WTC11 (cell line): ENCODE measurements at regions not wholly inside any gene's neighbourhood (a gene's known extent, or its start where the extent isn't known, plus 50 kb on each side); places are given as distances from the start of the nearest gene placed in this dataset.

Experiments used
- ATAC-seq: fragments of 200-7000 bp; cut with Tn5 transposase; 2 replicates; pipeline ENCODE4 v1.10.0; 2021; ENCODE audit warnings: mild to moderate bottlenecking, moderate library complexity
- CTCF ChIA-PET: fragments of 300-600 bp; sonication (Branson Sonifier 250); formaldehyde crosslinking; loops from one replicate; lab custom pipeline; 2021; ENCODE audit warnings: antibody characterized with exemption; lab: Charles Lee
- POLR2A ChIA-PET: fragments of 350-600 bp; sonication (Branson Sonifier 250); formaldehyde crosslinking; loops from one replicate; lab custom pipeline; 2021; ENCODE audit warnings: antibody characterized with exemption; lab: Charles Lee
- DNase-seq: peaks from one replicate; pipeline ENCODE4 v3.0.0; 2021; ENCODE audit warnings: low spot score
- H3K27ac Mint-ChIP-seq: 2 replicates; pipeline ENCODE4 v1.8.0; 2021; ENCODE audit warnings: mixed read lengths
- H3K27me3 Mint-ChIP-seq: 2 replicates; pipeline ENCODE4 v1.8.0; 2021; ENCODE audit warnings: low read depth, mild to moderate bottlenecking, moderate library complexity, mixed read lengths
- H3K36me3 Mint-ChIP-seq: 2 replicates; pipeline ENCODE4 v1.8.0; 2021; ENCODE audit warnings: mixed read lengths
- H3K4me1 Mint-ChIP-seq: 2 replicates; pipeline ENCODE4 v1.8.0; 2022; ENCODE audit warnings: mixed read lengths
- H3K4me3 Mint-ChIP-seq: 2 replicates; pipeline ENCODE4 v1.8.0; 2021; ENCODE audit warnings: mild to moderate bottlenecking, moderate library complexity, mixed read lengths
- H3K9me3 Mint-ChIP-seq: 2 replicates; pipeline ENCODE4 v1.8.0; 2021; ENCODE audit warnings: mixed read lengths
- ELF4 ChIP-seq: sonication (generic); formaldehyde crosslinking; IDR thresholded peaks from 2 replicates; pipeline ENCODE4 v1.8.1; 2022; ENCODE audit warnings: low read depth, mild to moderate bottlenecking, moderate library complexity, missing genetic modification reagents
- FOXK1 ChIP-seq: sonication (generic); formaldehyde crosslinking; IDR thresholded peaks from 2 replicates; pipeline ENCODE4 v1.8.0; 2022; ENCODE audit warnings: mild to moderate bottlenecking, moderate library complexity, missing genetic modification reagents
- GABPB1 ChIP-seq: sonication (generic); formaldehyde crosslinking; IDR thresholded peaks from 2 replicates; pipeline ENCODE4 v1.8.1; 2023; ENCODE audit warnings: mild to moderate bottlenecking, missing genetic modification reagents
- JUN ChIP-seq: sonication (generic); formaldehyde crosslinking; IDR thresholded peaks from 2 replicates; pipeline ENCODE4 v1.8.0; 2023; ENCODE audit warnings: mild to moderate bottlenecking, missing genetic modification reagents
- RELA ChIP-seq: sonication (generic); formaldehyde crosslinking; IDR thresholded peaks from 2 replicates; pipeline ENCODE4 v1.8.1; 2022; ENCODE audit warnings: missing genetic modification reagents, mild to moderate bottlenecking, borderline replicate concordance
- SMAD3 ChIP-seq: sonication (generic); formaldehyde crosslinking; IDR thresholded peaks from 2 replicates; pipeline ENCODE4 v1.8.0; 2022; ENCODE audit warnings: missing genetic modification reagents, mild to moderate bottlenecking, borderline replicate concordance
- TF ChIP-seq, protein P1 (sequence below): sonication (generic); formaldehyde crosslinking; IDR thresholded peaks from 2 replicates; pipeline ENCODE4 v1.8.1; 2022; ENCODE audit warnings: missing genetic modification reagents, borderline replicate concordance
- TF ChIP-seq, protein P2 (sequence below): fragments of 250-450 bp; sonication (Bioruptor Pico); conservative IDR thresholded peaks from 2 replicates; pipeline ENCODE4 v1.9.0; 2021; ENCODE audit warnings: mild to moderate bottlenecking
- TF ChIP-seq, protein P3 (sequence below): sonication (generic); formaldehyde crosslinking; IDR thresholded peaks from 2 replicates; pipeline ENCODE4 v1.8.0; 2022; ENCODE audit warnings: mild to moderate bottlenecking, missing genetic modification reagents
- TF ChIP-seq, protein P4 (sequence below): sonication (generic); formaldehyde crosslinking; IDR thresholded peaks from 2 replicates; pipeline ENCODE4 v1.8.0; 2023; ENCODE audit warnings: mild to moderate bottlenecking, missing genetic modification reagents
- TF ChIP-seq, protein P5 (sequence below): sonication (generic); formaldehyde crosslinking; IDR thresholded peaks from 2 replicates; pipeline ENCODE4 v1.8.1; 2022; ENCODE audit warnings: low read depth, missing genetic modification reagents, borderline replicate concordance
- TF ChIP-seq, protein P6 (sequence below): fragments of 250-450 bp; sonication (Bioruptor Pico); IDR thresholded peaks from 2 replicates; pipeline ENCODE4 v2.1.2; 2022; ENCODE audit warnings: mild to moderate bottlenecking, moderate library complexity
- TF ChIP-seq, protein P7 (sequence below): sonication (generic); formaldehyde crosslinking; IDR thresholded peaks from 2 replicates; pipeline ENCODE4 v1.8.0; 2022; ENCODE audit warnings: missing genetic modification reagents

DNA sequence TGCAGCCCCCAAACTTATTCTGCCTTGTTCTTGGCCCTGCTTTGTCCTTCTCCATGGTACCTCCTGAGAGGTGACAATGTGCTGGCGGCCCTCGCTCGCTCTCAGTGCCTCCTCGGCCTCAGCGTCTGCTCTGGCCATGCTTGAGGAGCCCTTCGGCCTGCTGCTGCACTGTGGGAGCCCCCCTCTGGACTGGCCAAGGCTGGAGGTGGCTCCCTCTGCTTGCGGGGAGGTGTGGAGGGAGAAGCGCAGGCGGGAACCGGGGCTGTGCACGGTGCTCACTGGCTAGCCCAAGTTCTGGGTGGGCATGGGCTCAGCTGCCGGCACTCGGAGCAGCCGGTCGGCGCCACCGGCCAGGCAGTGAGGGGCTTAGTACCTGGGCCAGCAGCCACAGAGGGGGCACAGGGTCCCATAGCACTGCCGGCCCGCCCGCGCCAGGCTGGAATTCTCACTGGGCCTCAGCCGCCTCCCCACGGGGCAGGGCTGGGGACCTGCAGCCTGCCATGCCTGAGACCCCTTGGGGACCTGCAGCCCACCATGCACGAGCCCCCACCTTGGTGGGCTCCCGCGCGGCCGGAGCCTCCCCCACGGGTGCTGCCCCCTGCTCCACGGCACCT lies 55.9 kb upstream of the RALGAPA2 start:
- DNase-seq (no peak), ATAC-seq (no peak)
- Mint-ChIP-seq H3K4me3 (no peak overlapping the region), H3K36me3 (peaks cover 53% of the 10 kb centered on the region), H3K9me3 (peaks cover 75% of the 10 kb centered on the region), H3K4me1 (0 out of 2 replicates have a peak, but pooled peaks cover 4% of the 10 kb centered on the region), H3K27me3 (peaks cover 3% of the 10 kb centered on the region; the same call in 1 of the 2 replicates), H3K27ac (no peak overlapping the region)
- CTCF ChIA-PET: no interaction called here
- TF ChIP-seq FOXK1 (CRISPR knock-in tag) (no peak), ELF4 (CRISPR knock-in tag) (no peak), RELA (CRISPR knock-in tag) (no peak), GABPB1 (CRISPR knock-in tag) (no peak)
- TF ChIP-seq, protein P1, sequence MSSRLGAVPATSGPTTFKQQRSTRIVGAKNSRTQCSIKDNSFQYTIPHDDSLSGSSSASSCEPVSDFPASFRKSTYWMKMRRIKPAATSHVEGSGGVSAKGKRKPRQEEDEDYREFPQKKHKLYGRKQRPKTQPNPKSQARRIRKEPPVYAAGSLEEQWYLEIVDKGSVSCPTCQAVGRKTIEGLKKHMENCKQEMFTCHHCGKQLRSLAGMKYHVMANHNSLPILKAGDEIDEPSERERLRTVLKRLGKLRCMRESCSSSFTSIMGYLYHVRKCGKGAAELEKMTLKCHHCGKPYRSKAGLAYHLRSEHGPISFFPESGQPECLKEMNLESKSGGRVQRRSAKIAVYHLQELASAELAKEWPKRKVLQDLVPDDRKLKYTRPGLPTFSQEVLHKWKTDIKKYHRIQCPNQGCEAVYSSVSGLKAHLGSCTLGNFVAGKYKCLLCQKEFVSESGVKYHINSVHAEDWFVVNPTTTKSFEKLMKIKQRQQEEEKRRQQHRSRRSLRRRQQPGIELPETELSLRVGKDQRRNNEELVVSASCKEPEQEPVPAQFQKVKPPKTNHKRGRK: no peak
- TF ChIP-seq, protein P2, sequence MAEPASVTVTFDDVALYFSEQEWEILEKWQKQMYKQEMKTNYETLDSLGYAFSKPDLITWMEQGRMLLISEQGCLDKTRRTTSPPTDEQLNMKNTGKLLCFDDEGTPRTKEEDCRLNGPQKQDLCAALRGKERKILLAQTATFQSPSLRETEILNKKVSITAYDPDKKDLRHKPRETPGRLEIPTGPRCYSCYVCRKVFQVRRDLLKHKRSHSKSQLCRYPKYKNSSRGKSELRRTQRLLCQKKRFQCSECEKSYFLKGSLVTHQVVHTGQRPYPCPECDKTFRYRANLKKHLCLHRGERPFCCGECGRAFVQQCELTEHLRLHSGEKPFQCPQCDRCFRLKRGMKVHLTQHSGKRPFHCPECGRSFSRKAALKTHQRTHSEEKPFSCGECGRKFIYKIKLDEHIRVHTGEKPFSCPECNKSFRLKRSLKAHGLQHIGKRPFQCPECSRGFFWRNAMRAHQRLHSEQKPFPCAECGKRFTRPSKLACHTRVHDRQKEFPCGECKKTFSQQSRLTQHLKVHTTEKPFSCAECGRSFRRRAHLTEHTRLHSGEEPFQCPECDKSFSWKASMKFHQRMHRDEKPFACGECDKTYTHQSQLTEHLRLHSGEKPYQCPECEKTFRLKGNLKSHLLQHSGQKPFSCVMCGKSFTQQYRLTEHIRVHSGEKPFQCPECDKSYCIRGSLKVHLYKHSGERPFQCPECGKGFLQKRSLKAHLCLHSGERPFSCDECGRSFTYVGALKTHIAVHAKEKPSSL (CRISPR knock-in tag): no peak
- TF ChIP-seq, protein P3, sequence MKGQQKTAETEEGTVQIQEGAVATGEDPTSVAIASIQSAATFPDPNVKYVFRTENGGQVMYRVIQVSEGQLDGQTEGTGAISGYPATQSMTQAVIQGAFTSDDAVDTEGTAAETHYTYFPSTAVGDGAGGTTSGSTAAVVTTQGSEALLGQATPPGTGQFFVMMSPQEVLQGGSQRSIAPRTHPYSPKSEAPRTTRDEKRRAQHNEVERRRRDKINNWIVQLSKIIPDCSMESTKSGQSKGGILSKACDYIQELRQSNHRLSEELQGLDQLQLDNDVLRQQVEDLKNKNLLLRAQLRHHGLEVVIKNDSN (CRISPR knock-in tag): no peak
- TF ChIP-seq, protein P4, sequence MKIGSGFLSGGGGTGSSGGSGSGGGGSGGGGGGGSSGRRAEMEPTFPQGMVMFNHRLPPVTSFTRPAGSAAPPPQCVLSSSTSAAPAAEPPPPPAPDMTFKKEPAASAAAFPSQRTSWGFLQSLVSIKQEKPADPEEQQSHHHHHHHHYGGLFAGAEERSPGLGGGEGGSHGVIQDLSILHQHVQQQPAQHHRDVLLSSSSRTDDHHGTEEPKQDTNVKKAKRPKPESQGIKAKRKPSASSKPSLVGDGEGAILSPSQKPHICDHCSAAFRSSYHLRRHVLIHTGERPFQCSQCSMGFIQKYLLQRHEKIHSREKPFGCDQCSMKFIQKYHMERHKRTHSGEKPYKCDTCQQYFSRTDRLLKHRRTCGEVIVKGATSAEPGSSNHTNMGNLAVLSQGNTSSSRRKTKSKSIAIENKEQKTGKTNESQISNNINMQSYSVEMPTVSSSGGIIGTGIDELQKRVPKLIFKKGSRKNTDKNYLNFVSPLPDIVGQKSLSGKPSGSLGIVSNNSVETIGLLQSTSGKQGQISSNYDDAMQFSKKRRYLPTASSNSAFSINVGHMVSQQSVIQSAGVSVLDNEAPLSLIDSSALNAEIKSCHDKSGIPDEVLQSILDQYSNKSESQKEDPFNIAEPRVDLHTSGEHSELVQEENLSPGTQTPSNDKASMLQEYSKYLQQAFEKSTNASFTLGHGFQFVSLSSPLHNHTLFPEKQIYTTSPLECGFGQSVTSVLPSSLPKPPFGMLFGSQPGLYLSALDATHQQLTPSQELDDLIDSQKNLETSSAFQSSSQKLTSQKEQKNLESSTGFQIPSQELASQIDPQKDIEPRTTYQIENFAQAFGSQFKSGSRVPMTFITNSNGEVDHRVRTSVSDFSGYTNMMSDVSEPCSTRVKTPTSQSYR (CRISPR knock-in tag): no peak
- TF ChIP-seq, protein P5, sequence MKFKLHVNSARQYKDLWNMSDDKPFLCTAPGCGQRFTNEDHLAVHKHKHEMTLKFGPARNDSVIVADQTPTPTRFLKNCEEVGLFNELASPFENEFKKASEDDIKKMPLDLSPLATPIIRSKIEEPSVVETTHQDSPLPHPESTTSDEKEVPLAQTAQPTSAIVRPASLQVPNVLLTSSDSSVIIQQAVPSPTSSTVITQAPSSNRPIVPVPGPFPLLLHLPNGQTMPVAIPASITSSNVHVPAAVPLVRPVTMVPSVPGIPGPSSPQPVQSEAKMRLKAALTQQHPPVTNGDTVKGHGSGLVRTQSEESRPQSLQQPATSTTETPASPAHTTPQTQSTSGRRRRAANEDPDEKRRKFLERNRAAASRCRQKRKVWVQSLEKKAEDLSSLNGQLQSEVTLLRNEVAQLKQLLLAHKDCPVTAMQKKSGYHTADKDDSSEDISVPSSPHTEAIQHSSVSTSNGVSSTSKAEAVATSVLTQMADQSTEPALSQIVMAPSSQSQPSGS (CRISPR knock-in tag): no peak
- POLR2A ChIA-PET: interaction anchor here (0.7 kb wide), 1 partner anchor 259 kb away, joined by 3 read pairs; no protein-coding TSS in a partner anchor

DNA sequence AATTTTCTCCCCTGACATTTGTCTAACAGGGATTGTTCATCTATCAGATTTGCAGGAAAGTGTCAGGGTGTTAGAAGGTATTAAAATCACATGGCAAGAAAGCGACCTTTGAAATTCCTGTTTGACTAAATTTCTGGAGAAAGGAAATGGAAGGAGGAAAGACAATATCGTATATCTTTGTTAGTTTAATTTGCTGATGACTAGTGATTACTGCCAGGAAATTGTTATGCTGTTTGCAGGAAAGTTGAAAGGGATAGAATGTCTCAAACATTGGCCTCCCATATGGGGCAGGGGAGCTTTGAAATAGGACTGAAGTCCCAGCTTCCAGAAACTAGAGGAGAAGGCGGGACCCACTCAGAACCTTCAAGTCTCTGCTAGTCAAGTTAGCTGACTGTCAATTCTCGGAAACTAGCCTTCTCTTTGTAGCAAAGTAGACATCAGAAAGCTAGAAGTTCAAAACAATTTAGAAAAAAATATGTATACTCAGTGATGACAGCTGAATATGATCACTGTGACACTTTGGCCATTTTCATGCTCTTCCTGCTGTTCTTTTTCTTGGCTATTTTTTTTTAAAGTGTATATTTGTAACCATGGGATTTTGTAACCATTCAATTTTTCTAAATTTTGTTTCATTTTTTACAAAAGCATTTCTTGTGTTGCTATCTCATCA lies 53.4 kb upstream of the RALGAPA2 start:
- CTCF ChIA-PET: no interaction called here
- H3K4me1 Mint-ChIP-seq: 0 out of 2 replicates have a peak, but pooled peaks cover 4% of the 10 kb centered on the region
- POLR2A ChIA-PET: no interaction called here
- H3K27me3 Mint-ChIP-seq: no peaks in the 10 kb centered on the region; the same call in 1 of the 2 replicates
- H3K4me3 Mint-ChIP-seq: no peak overlapping the region
- ATAC-seq (no peak), DNase-seq (no peak)
- peaks cover 45% of the 10 kb centered on the region for H3K36me3 Mint-ChIP-seq
- H3K9me3 Mint-ChIP-seq: peaks cover 59% of the 10 kb centered on the region
- no peak overlapping the region for H3K27ac Mint-ChIP-seq
- TF ChIP-seq, protein P6, sequence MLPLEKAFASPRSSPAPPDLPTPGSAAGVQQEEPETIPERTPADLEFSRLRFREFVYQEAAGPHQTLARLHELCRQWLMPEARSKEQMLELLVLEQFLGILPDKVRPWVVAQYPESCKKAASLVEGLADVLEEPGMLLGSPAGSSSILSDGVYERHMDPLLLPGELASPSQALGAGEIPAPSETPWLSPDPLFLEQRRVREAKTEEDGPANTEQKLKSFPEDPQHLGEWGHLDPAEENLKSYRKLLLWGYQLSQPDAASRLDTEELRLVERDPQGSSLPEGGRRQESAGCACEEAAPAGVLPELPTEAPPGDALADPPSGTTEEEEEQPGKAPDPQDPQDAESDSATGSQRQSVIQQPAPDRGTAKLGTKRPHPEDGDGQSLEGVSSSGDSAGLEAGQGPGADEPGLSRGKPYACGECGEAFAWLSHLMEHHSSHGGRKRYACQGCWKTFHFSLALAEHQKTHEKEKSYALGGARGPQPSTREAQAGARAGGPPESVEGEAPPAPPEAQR (CRISPR knock-in tag): no peak
- TF ChIP-seq, protein P7, sequence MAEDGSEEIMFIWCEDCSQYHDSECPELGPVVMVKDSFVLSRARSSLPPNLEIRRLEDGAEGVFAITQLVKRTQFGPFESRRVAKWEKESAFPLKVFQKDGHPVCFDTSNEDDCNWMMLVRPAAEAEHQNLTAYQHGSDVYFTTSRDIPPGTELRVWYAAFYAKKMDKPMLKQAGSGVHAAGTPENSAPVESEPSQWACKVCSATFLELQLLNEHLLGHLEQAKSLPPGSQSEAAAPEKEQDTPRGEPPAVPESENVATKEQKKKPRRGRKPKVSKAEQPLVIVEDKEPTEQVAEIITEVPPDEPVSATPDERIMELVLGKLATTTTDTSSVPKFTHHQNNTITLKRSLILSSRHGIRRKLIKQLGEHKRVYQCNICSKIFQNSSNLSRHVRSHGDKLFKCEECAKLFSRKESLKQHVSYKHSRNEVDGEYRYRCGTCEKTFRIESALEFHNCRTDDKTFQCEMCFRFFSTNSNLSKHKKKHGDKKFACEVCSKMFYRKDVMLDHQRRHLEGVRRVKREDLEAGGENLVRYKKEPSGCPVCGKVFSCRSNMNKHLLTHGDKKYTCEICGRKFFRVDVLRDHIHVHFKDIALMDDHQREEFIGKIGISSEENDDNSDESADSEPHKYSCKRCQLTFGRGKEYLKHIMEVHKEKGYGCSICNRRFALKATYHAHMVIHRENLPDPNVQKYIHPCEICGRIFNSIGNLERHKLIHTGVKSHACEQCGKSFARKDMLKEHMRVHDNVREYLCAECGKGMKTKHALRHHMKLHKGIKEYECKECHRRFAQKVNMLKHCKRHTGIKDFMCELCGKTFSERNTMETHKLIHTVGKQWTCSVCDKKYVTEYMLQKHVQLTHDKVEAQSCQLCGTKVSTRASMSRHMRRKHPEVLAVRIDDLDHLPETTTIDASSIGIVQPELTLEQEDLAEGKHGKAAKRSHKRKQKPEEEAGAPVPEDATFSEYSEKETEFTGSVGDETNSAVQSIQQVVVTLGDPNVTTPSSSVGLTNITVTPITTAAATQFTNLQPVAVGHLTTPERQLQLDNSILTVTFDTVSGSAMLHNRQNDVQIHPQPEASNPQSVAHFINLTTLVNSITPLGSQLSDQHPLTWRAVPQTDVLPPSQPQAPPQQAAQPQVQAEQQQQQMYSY: no peak
- no peak for TF ChIP-seq JUN (CRISPR knock-in tag)
- no peak for TF ChIP-seq SMAD3 (CRISPR knock-in tag)
